ENCODE measurements at regions not wholly inside any gene's neighbourhood (a gene's known extent, or its start where the extent isn't known, plus 50 kb on each side); places are given as distances from the start of the nearest gene placed in this dataset.
A peak's percentile ranks its signal among the peaks of the same experiment; 100 is the strongest.

GRCh38 chr4:96154676-96155075 lies 314.8 kb downstream of the PDHA2 start:
- no peak for DNase-seq (ENCODE audit: low spot score)
- in situ Hi-C loops (cut with MboI; ENCODE audit: low sequenced_read_pairs, unreplicated experiment): no loop called here
- no peak for TF ChIP-seq CTCF (IDR thresholded peaks at IDR 0.05; ENCODE audit: borderline replicate concordance, control extremely low read depth, extremely low read depth, insufficient read depth, missing control alignments)

- in situ Hi-C loops (cut with MboI; ENCODE audit: low sequenced_read_pairs, unreplicated experiment): no loop called here
- no peak for TF ChIP-seq CTCF (IDR thresholded peaks at IDR 0.05; ENCODE audit: borderline replicate concordance, control extremely low read depth, extremely low read depth, insufficient read depth, missing control alignments)
- no peak for DNase-seq (ENCODE audit: low spot score)
These were observed 322.7 kb downstream of the PDHA2 start for GRCh38 chr4:96162636-96163035.

GRCh38 chr4:96164814-96165351 lies 325.0 kb downstream of the PDHA2 start:
- no peak for DNase-seq (ENCODE audit: low spot score)

GRCh38 chr4:96166806-96167205 lies 326.9 kb downstream of the PDHA2 start:
- no peak for TF ChIP-seq CTCF (IDR thresholded peaks at IDR 0.05; ENCODE audit: borderline replicate concordance, control extremely low read depth, extremely low read depth, insufficient read depth, missing control alignments)
- DNase-seq (ENCODE audit: low spot score): no peak
- in situ Hi-C loops (cut with MboI; ENCODE audit: low sequenced_read_pairs, unreplicated experiment): no loop called here

More at GRCh38 chr4:96164814-96165351, 325.0 kb downstream of the PDHA2 start:
- in situ Hi-C loops (cut with MboI; ENCODE audit: low sequenced_read_pairs, unreplicated experiment): no loop called here
- no peak for TF ChIP-seq CTCF (IDR thresholded peaks at IDR 0.05; ENCODE audit: borderline replicate concordance, control extremely low read depth, extremely low read depth, insufficient read depth, missing control alignments)

- DNase-seq (ENCODE audit: low spot score): peak; percentile 9
- in situ Hi-C loops (cut with MboI; ENCODE audit: low sequenced_read_pairs, unreplicated experiment): no loop called here
- TF ChIP-seq CTCF (IDR thresholded peaks at IDR 0.05; ENCODE audit: borderline replicate concordance, control extremely low read depth, extremely low read depth, insufficient read depth, missing control alignments): no peak
These were observed 330.3 kb downstream of the PDHA2 start for GRCh38 chr4:96170198-96170597.

- DNase-seq (ENCODE audit: low spot score): no peak
- in situ Hi-C loops (cut with MboI; ENCODE audit: low sequenced_read_pairs, unreplicated experiment): no loop called here
- TF ChIP-seq CTCF (IDR thresholded peaks at IDR 0.05; ENCODE audit: borderline replicate concordance, control extremely low read depth, extremely low read depth, insufficient read depth, missing control alignments): no peak
These were observed 333.9 kb downstream of the PDHA2 start for GRCh38 chr4:96173756-96174155.

Data from GM13976 (cell line).